Hematopoietic multipotent progenitor cell (in vitro differentiated cells): ENCODE measurements at regions not wholly inside any gene's neighbourhood (a gene's known extent, or its start where the extent isn't known, plus 50 kb on each side); places are given as distances from the start of the nearest gene placed in this dataset.
A peak's percentile ranks its signal among the peaks of the same experiment; 100 is the strongest.

ENCODE experiments used
- DNase-seq, 3 donors: peaks; one replicate each; pipeline ENCODE4 v3.0.0-alpha.2; 2011 to 2015; ENCODE audit warnings: low read depth in 2 of 3, low spot score in 2 of 3

- DNase-seq, result no peak
Observed at GRCh38 chr5:20590356-20590755, 602.4 kb upstream of the CDH18 start.

GRCh38 chr5:20575571-20575970 is 587.6 kb upstream of the CDH18 start:
- no peak for DNase-seq

- no peak for DNase-seq
Observed at GRCh38 chr5:20574576-20574975, 586.6 kb upstream of the CDH18 start.

- peak in 1 of 3 donors; percentile 36 for DNase-seq
Observed at GRCh38 chr5:20572614-20573013, 584.6 kb upstream of the CDH18 start.

GRCh38 chr5:20570486-20570885 is 582.5 kb upstream of the CDH18 start:
- DNase-seq, result no peak

- DNase-seq, result no peak
Observed at GRCh38 chr5:20562544-20562943, 574.5 kb upstream of the CDH18 start.

GRCh38 chr5:20559845-20560244 is 571.8 kb upstream of the CDH18 start:
- DNase-seq, result no peak

- DNase-seq, result no peak
Observed at GRCh38 chr5:20556115-20556763, 568.2 kb upstream of the CDH18 start.

GRCh38 chr5:20555034-20555433 is 567.0 kb upstream of the CDH18 start:
- DNase-seq, result no peak

- DNase-seq, result no peak
Observed at GRCh38 chr5:20554001-20554400, 566.0 kb upstream of the CDH18 start.

GRCh38 chr5:20537911-20538703 is 550.1 kb upstream of the CDH18 start:
- no peak for DNase-seq

- DNase-seq, result peak in 2 of 3 donors; percentile 7 to 42
Observed at GRCh38 chr5:20536813-20537212, 548.8 kb upstream of the CDH18 start.

GRCh38 chr5:20536341-20536740 is 548.3 kb upstream of the CDH18 start:
- peak in 1 of 3 donors; percentile 51 for DNase-seq

GRCh38 chr5:20528471-20528870 is 540.5 kb upstream of the CDH18 start:
- DNase-seq, result no peak

GRCh38 chr5:20524991-20525529 is 537.1 kb upstream of the CDH18 start:
- DNase-seq, result no peak

- DNase-seq, result no peak
Observed at GRCh38 chr5:20522905-20523482, 535.0 kb upstream of the CDH18 start.

GRCh38 chr5:20515606-20516005 is 527.6 kb upstream of the CDH18 start:
- DNase-seq, result no peak

- DNase-seq, result no peak
Observed at GRCh38 chr5:20514145-20514544, 526.1 kb upstream of the CDH18 start.

GRCh38 chr5:20500546-20500945 is 512.5 kb upstream of the CDH18 start:
- no peak for DNase-seq

GRCh38 chr5:20498926-20499325 is 510.9 kb upstream of the CDH18 start:
- DNase-seq, result no peak

- DNase-seq, result no peak
Observed at GRCh38 chr5:20498102-20498501, 510.1 kb upstream of the CDH18 start.

- no peak for DNase-seq
Observed at GRCh38 chr5:20497356-20497755, 509.4 kb upstream of the CDH18 start.
